Endothelial cell of umbilical vein (primary cell): ENCODE measurements at regions not wholly inside any gene's neighbourhood (a gene's known extent, or its start where the extent isn't known, plus 50 kb on each side); places are given as distances from the start of the nearest gene placed in this dataset.

Source experiments
- BruUV-seq: library from RNA; stranded (reverse); fragments of 400-500 nt; replicated peaks from 2 replicates; lab custom pipeline; 2021; lab: Mats Ljungman, UMichigan
- CTCF ChIA-PET: fragments of 300-600, 350-600 bp; sonication (Branson Sonifier 250); formaldehyde crosslinking; loops from one replicate; lab custom pipeline; 2021; ENCODE audit warnings: antibody characterized with exemption, inconsistent platforms; lab: Charles Lee
- POLR2A ChIA-PET: fragments of 300-600, 350-600 bp; sonication (Branson Sonifier 250); formaldehyde crosslinking; loops from one replicate; lab custom pipeline; 2021; ENCODE audit warnings: antibody characterized with exemption, inconsistent platforms; lab: Charles Lee
- DNase-seq: peaks from one replicate; pipeline ENCODE4 v3.0.0-alpha.2; 2011; ENCODE audit warnings: low read depth, low spot score
- FAIRE-seq: peaks from 2 replicates; lab custom pipeline; 2011; peaks lifted over from hg19 to GRCh38; lab: Jason Lieb, UNC
- H2AFZ ChIP-seq: 2 replicates; pipeline ENCODE4 v1.6.0; 2012; ENCODE audit warnings: low read depth, low read length, control low read depth, inconsistent platforms
- H3K27ac ChIP-seq: 2 replicates; pipeline ENCODE4 v1.5.1; 2011; ENCODE audit warnings: low read depth, mild to moderate bottlenecking, control low read depth, low read length, moderate library complexity; ENCODE audit not compliant: insufficient read depth
- H3K27me3 ChIP-seq, 2 experiments: 2 replicates each; pipeline versions ENCODE4 v1.6.0 to v1.6.1; 2011; ENCODE audit warnings: low read length in 2 of 2, mixed read lengths in 1 of 2; ENCODE audit not compliant: control insufficient read depth in 2 of 2, insufficient read depth in 2 of 2
- H3K36me3 ChIP-seq, 2 experiments: 2 replicates in 1 of 2; 3 replicates in 1 of 2; pipeline ENCODE4 v1.5.1; 2011; ENCODE audit warnings: low read length in 2 of 2, mild to moderate bottlenecking in 1 of 2, moderate library complexity in 1 of 2; ENCODE audit not compliant: control insufficient read depth in 2 of 2, insufficient read depth in 2 of 2; ENCODE audit errors: extremely low read depth in 1 of 2
- H3K4me1 ChIP-seq: 3 replicates; pipeline ENCODE4 v1.5.1; 2011; ENCODE audit warnings: mild to moderate bottlenecking, low read length; ENCODE audit not compliant: control insufficient read depth, insufficient read depth; ENCODE audit errors: extremely low read depth
- H3K4me2 ChIP-seq: 2 replicates; pipeline ENCODE4 v1.6.1; 2011; ENCODE audit warnings: low read length, control low read depth, mixed read lengths; ENCODE audit not compliant: insufficient read depth
- H3K4me3 ChIP-seq, 3 experiments: fragments of 200-600 bp in 1 of 3; sonication (generic), shearing (Covaris generic) in 1 of 3; replicated peaks in 1 of 3; 2 replicates each; pipeline ENCODE4 v1.5.1; 2011 to 2016; ENCODE audit warnings: control low read depth in 3 of 3, low read length in 3 of 3, mild to moderate bottlenecking in 2 of 3, inconsistent platforms in 1 of 3, low read depth in 1 of 3, moderate library complexity in 1 of 3; ENCODE audit not compliant: insufficient read depth in 1 of 3
- H3K79me2 ChIP-seq: 2 replicates; pipeline ENCODE4 v1.6.0; 2012; ENCODE audit warnings: low read length, inconsistent platforms; ENCODE audit not compliant: control insufficient read depth, insufficient read depth
- H3K9ac ChIP-seq: replicated peaks from 2 replicates; pipeline ENCODE3; 2011; ENCODE audit warnings: low read length, control low read depth; ENCODE audit not compliant: insufficient read depth; ENCODE audit errors: extremely low read depth
- H3K9me1 ChIP-seq: replicated peaks from 3 replicates; pipeline ENCODE4 v1.6.0; 2011; ENCODE audit warnings: mild to moderate bottlenecking, low read length; ENCODE audit not compliant: control insufficient read depth, insufficient read depth; ENCODE audit errors: extremely low read depth
- H3K9me3 ChIP-seq: replicated peaks from 2 replicates; pipeline ENCODE4 v1.5.1; 2012; ENCODE audit warnings: low read length, inconsistent platforms; ENCODE audit not compliant: control insufficient read depth, insufficient read depth
- H4K20me1 ChIP-seq: replicated peaks from 2 replicates; pipeline ENCODE3; 2011; ENCODE audit warnings: mild to moderate bottlenecking, low read length; ENCODE audit not compliant: control insufficient read depth, insufficient read depth; ENCODE audit errors: extremely low read depth
- CTCF ChIP-seq, 2 donors: IDR thresholded peaks; 1 replicate in 1 of 2; 2 replicates in 1 of 2; pipeline ENCODE4 v1.5.1; 2011; ENCODE audit warnings: low read length in 2 of 2, mild to moderate bottlenecking in 2 of 2, moderate library complexity in 2 of 2, control low read depth in 1 of 2, inconsistent platforms in 1 of 2, low read depth in 1 of 2; ENCODE audit not compliant: insufficient read depth in 1 of 2; ENCODE audit errors: extremely low read depth in 1 of 2
- EZH2 ChIP-seq: IDR thresholded peaks from 2 replicates; pipeline ENCODE4 v1.6.1; 2012; ENCODE audit warnings: borderline replicate concordance, low read depth, mild to moderate bottlenecking, moderate library complexity, low read length, inconsistent platforms; ENCODE audit not compliant: severe bottlenecking
- FOS ChIP-seq: IDR thresholded peaks from 2 replicates; pipeline ENCODE4 v1.6.1; 2011; ENCODE audit warnings: mild to moderate bottlenecking, low read length, moderate library complexity, borderline replicate concordance; ENCODE audit not compliant: insufficient read depth
- JUN ChIP-seq: IDR thresholded peaks from 2 replicates; pipeline ENCODE4 v1.6.1; 2011; ENCODE audit warnings: borderline replicate concordance, low read depth; ENCODE audit not compliant: insufficient read length, insufficient read depth
- MAX ChIP-seq: IDR thresholded peaks from 2 replicates; pipeline ENCODE4 v1.6.1; 2011; ENCODE audit not compliant: insufficient read depth, insufficient read length
- POLR2A ChIP-seq: IDR thresholded peaks from 2 replicates; pipeline ENCODE4 v1.6.1; 2012; ENCODE audit warnings: low read depth, mild to moderate bottlenecking, control low read depth, low read length
- POLR2AphosphoS5 ChIP-seq: IDR thresholded peaks from 2 replicates; pipeline ENCODE4 v1.6.1; 2012; ENCODE audit warnings: low read depth, mild to moderate bottlenecking, control low read depth, low read length, moderate library complexity; ENCODE audit not compliant: insufficient read depth
- dilution Hi-C: fragments of 300-500 bp; cut with MboI; formaldehyde crosslinking; loops from one replicate; pipeline ENCODE4 v1.15.0; 2019; ENCODE audit warnings: low sequenced_read_pairs; ENCODE audit not compliant: extremely low pct_ligation_motif_present
- intact Hi-C: fragments of 100-400 bp; cut with micrococcal nuclease; formaldehyde crosslinking; loops from one replicate; pipeline ENCODE4 v1.10.0; 2022

DNA sequence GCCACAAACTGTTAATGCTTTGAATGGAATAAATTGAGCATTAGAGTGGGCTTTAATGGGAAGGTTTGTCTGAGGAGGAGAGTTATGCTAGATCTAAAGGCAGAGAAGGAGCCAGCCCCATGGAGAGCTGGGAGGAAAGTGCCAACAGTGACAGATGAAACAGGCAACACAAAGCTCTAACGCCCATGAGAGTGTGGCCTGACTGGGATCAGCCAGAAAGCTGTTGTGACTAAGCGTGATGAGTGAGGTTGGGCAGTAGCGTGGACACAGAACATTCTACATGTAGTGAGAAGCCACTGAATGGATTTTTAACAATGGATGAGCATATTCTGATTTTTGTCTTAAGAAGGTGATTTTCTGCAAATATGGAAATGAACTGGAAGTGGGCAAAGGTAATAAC, 185.3 kb upstream of the SIX2 start:
- no peak overlapping the region for H3K4me2 ChIP-seq
- BruUV-seq: no TSS peak
- no peaks in the 10 kb centered on the region for H3K9me3 ChIP-seq
- dilution Hi-C loops: no loop called here
- no peaks in the 10 kb centered on the region for H3K79me2 ChIP-seq
- FAIRE-seq (no peak), DNase-seq (no peak)
- H3K27me3 ChIP-seq: peaks cover 0 to 3% of the 10 kb centered on the region in 2 experiments
- no peaks in the 10 kb centered on the region for H3K36me3 ChIP-seq
- no peaks in the 10 kb centered on the region for H3K9me1 ChIP-seq
- intact Hi-C loops: no loop called here
- TF ChIP-seq POLR2A (no peak), FOS (no peak), MAX (no peak), EZH2 (no peak), CTCF (IDR thresholded peaks at IDR 0.05; ENCODE audit: extremely low read depth in 1 of 2, insufficient read depth in 1 of 2, low read depth in 1 of 2, low read length in 2 of 2) (no peak), POLR2AphosphoS5 (no peak), JUN (no peak)
- POLR2A ChIA-PET: no interaction called here
- no peaks in the 10 kb centered on the region for H3K4me1 ChIP-seq
- no peak overlapping the region for H3K4me3 ChIP-seq
- H3K27ac ChIP-seq: no peak overlapping the region
- no peak overlapping the region for H2AFZ ChIP-seq
- no peak overlapping the region for H3K9ac ChIP-seq
- H4K20me1 ChIP-seq: no peaks in the 10 kb centered on the region
- CTCF ChIA-PET: interaction anchor here (1.1 kb wide), 1 partner anchor 10 kb away, joined by 3 read pairs; no protein-coding TSS in a partner anchor
